ENCODE measurements at regions not wholly inside any gene's neighbourhood (a gene's known extent, or its start where the extent isn't known, plus 50 kb on each side); places are given as distances from the start of the nearest gene placed in this dataset.
A peak's percentile ranks its signal among the peaks of the same experiment; 100 is the strongest.
"Not testable (repeated sequence)": the region's sequence is repeated elsewhere in the genome, so short reads cannot be mapped to it uniquely, and the experiment has no call there.

DNA sequence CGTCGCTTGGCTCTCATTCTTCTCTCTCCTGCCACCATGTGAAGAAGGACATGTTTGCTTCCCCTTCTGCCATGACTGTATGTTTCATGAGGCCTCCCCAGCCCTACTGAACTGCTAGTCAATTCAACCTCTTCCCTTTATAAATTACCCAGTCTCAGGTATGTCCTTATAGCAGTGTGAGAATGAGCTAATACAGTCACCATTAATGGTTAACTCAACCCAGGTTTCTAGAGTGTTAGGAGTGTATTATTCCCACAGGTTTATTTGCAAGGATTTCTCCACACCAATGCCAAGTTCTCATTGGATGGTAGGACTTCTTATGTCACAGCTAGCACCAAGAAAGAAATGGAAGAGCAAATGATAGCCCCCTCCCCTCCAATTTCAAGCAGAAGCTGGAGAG lies 71.9 kb downstream of the DYNAP start:
- DNase-seq = no peak
- no peaks in the 10 kb centered on the region for H3K36me3 ChIP-seq
- no peaks in the 10 kb centered on the region for H3K27me3 ChIP-seq
- TF ChIP-seq, protein P1, sequence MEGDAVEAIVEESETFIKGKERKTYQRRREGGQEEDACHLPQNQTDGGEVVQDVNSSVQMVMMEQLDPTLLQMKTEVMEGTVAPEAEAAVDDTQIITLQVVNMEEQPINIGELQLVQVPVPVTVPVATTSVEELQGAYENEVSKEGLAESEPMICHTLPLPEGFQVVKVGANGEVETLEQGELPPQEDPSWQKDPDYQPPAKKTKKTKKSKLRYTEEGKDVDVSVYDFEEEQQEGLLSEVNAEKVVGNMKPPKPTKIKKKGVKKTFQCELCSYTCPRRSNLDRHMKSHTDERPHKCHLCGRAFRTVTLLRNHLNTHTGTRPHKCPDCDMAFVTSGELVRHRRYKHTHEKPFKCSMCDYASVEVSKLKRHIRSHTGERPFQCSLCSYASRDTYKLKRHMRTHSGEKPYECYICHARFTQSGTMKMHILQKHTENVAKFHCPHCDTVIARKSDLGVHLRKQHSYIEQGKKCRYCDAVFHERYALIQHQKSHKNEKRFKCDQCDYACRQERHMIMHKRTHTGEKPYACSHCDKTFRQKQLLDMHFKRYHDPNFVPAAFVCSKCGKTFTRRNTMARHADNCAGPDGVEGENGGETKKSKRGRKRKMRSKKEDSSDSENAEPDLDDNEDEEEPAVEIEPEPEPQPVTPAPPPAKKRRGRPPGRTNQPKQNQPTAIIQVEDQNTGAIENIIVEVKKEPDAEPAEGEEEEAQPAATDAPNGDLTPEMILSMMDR (IDR thresholded peaks at IDR 0.05) = no peak
- H3K4me3 ChIP-seq = no peak overlapping the region
- intact Hi-C loops (cut with DNase I; ENCODE audit: low total_unique reads) = no loop called here
- H3K4me1 ChIP-seq = no peaks in the 10 kb centered on the region
- no peak overlapping the region for H3K27ac ChIP-seq
- H3K9me3 ChIP-seq = no peaks in the 10 kb centered on the region

DNA sequence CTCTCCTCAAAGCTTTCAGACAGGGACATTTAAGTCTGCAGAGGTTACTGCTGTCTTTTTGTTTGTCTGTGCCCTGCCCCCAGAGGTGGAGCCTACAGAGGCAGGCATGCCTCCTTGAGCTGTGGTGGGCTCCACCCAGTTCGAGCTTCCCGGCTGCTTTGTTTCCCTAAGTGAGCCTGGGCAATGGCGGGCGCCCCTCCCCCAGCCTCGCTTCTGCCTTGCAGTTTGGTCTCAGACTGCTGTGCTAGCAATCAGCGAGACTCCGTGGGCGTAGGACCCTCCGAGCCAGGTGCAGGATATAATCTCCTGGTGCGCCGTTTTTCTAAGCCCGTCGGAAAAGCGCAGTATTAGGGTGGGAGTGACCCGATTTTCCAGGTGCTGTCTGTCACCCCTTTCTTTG lies 78.7 kb downstream of the DYNAP start:
- H3K9me3 ChIP-seq; H3K27me3 ChIP-seq; H3K27ac ChIP-seq; H3K36me3 ChIP-seq; intact Hi-C loops (cut with DNase I; ENCODE audit: low total_unique reads); DNase-seq; H3K4me3 ChIP-seq; H3K4me1 ChIP-seq: not testable (repeated sequence)

DNA sequence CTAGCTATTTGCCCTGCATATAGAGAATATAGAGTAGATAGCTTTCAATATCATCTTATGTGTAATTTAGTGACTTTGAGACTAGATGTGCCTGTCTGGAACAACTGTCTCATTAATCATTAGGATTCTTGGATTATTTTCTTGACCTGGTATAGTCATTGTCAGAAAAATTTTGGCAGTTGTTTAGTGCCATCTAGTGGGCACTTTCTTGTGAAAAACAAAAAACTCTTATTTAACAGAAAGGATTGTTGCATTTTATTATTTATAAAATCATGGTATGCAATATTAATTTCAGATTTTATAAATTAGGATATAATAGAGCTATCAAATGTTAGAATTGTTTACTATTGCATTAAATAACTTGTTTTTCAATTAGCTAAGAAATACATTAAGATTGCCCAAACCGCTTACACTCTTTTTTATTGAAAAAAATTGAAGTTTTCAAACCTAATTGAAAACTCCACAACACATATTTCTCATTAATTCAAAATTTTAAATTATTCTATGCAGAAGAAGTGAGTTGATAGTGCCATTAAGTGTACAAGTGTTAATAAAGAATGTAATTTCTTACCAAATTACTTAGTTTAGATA lies 80.3 kb downstream of the DYNAP start:
- Histone ChIP-seq H3K36me3 (no peaks in the 10 kb centered on the region), H3K27me3 (no peaks in the 10 kb centered on the region), H3K4me1 (no peaks in the 10 kb centered on the region), H3K9me3 (no peaks in the 10 kb centered on the region), H3K27ac (no peak overlapping the region), H3K4me3 (no peak overlapping the region)
- no peak for DNase-seq
- TF ChIP-seq, protein P1 (IDR thresholded peaks at IDR 0.05) = peak; percentile 30 to 32
- intact Hi-C loops (cut with DNase I; ENCODE audit: low total_unique reads) = no loop called here

DNA sequence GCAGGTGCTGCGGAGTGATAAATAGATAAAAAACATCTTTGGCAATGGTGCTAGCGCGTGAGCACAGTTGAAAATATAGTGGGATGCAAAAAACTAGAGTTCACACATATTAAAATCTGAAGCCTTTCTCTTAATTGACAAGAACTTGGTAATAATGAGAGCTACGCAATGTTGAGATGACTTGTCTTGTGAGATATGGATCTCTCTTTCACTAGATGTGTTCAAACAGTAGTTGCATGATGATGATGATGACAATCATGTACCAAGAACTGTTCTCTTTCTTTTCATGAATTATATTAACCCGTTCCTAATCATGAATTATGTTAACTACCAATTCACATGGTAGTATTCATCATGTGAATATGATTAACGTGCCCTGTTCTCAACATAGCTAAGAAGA lies 81.1 kb downstream of the DYNAP start:
- Histone ChIP-seq H3K9me3 (no peaks in the 10 kb centered on the region), H3K36me3 (no peaks in the 10 kb centered on the region)

DNA sequence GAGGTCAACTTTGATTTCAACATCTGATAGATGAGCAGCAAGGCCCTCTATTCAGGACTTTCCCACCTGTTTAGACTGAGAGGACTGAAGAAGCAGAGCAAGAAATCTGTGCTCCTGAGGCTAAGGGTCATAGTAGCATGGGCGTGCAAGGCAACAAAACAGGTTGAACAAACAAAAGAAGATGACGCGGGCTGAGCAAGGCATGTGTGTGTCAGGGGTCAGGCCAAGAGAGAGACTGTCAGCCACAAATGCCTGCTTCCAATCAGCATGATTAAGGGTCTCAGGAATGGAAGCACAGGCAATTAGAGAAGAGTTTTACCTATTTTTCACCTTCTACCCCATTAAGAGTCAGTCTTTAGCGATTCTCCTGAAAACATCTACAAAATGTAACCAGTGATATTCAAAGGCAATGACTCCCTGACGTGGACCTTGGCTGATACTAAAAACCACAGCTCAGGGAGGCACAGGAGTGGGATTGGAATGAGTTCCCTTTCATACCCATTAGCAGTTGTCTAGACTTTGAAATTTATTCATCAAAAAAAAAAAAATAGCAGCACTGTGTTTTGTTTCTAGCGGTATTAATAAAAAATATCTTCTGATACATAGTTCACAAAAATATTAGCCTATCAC lies 81.9 kb downstream of the DYNAP start:
- no peaks in the 10 kb centered on the region for H3K27me3 ChIP-seq
- no peak overlapping the region for H3K27ac ChIP-seq
- intact Hi-C loops (cut with DNase I; ENCODE audit: low total_unique reads) = no loop called here
- H3K4me3 ChIP-seq = no peak overlapping the region
- no peaks in the 10 kb centered on the region for H3K4me1 ChIP-seq
- H3K9me3 ChIP-seq = no peaks in the 10 kb centered on the region
- H3K36me3 ChIP-seq = no peaks in the 10 kb centered on the region
- DNase-seq = no peak
- TF ChIP-seq, protein P1 (IDR thresholded peaks at IDR 0.05) = no peak

More for the DNA sequence above, 81.1 kb downstream of the DYNAP start:
- no peak overlapping the region for H3K4me3 ChIP-seq
- TF ChIP-seq, protein P1 (IDR thresholded peaks at IDR 0.05) = no peak
- intact Hi-C loops (cut with DNase I; ENCODE audit: low total_unique reads) = no loop called here
- H3K27me3 ChIP-seq = no peaks in the 10 kb centered on the region
- no peak overlapping the region for H3K27ac ChIP-seq
- DNase-seq = no peak
- no peaks in the 10 kb centered on the region for H3K4me1 ChIP-seq

DNA sequence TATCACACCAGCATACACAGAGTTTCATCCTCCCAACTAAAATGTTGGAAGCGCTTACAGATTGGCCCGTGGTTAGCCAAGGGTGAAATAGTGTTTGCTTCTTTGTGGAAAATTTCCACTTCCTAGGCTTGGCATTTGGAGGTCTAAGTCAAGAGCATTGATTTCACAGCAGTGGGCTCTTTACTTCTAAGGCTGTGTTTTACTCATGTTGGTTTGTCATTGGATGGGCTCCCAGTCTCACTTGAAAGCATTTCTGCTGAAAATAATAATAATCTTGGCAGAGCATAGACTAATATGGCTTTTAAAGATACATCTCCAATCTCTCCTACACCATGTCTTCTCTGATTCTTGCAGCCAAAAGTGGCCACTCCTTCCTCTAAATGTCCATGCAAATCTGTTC lies 82.9 kb downstream of the DYNAP start:
- H3K27me3 ChIP-seq = no peaks in the 10 kb centered on the region
- DNase-seq = no peak
- H3K36me3 ChIP-seq = no peaks in the 10 kb centered on the region
- no peak overlapping the region for H3K27ac ChIP-seq
- TF ChIP-seq, protein P1 (IDR thresholded peaks at IDR 0.05) = no peak
- intact Hi-C loops (cut with DNase I; ENCODE audit: low total_unique reads) = no loop called here
- H3K4me1 ChIP-seq = no peaks in the 10 kb centered on the region
- H3K4me3 ChIP-seq = no peak overlapping the region
- H3K9me3 ChIP-seq = no peaks in the 10 kb centered on the region

All from tibial artery (tissue), 4 donors.